Neural cell (in vitro differentiated cells): ENCODE measurements at regions not wholly inside any gene's neighbourhood (a gene's known extent, or its start where the extent isn't known, plus 50 kb on each side); places are given as distances from the start of the nearest gene placed in this dataset.

Experiments
- CTCF ChIP-seq: fragments of 450-650 bp; IDR thresholded peaks from 2 replicates; pipeline ENCODE4 v1.5.1; 2014; ENCODE audit warnings: antibody characterized with exemption, mild to moderate bottlenecking, moderate library complexity; ENCODE audit not compliant: poor library complexity, severe bottlenecking
- EZH2 ChIP-seq: fragments of 200-600, 300-800 bp; shearing (Covaris generic), sonication (generic); IDR thresholded peaks from 2 replicates; pipeline ENCODE4 v1.6.1; 2014; ENCODE audit warnings: antibody characterized with exemption, low read length, borderline replicate concordance, mild to moderate bottlenecking; ENCODE audit not compliant: insufficient read depth, poor library complexity, severe bottlenecking
- SMC3 ChIP-seq: fragments of 450-650 bp; conservative IDR thresholded peaks from 2 replicates; pipeline ENCODE4 v1.6.1; 2014; ENCODE audit warnings: antibody characterized with exemption, mild to moderate bottlenecking, moderate library complexity; ENCODE audit not compliant: poor library complexity

- TF ChIP-seq EZH2: no peak
- no peak for TF ChIP-seq CTCF
- TF ChIP-seq SMC3: no peak
Observed at GRCh38 chr2:65500310-65501040, 68.1 kb upstream of the SPRED2 start.
